Sigmoid colon (tissue), 3 donors: ENCODE measurements at regions not wholly inside any gene's neighbourhood (a gene's known extent, or its start where the extent isn't known, plus 50 kb on each side); places are given as distances from the start of the nearest gene placed in this dataset.

Experiments
- CTCF ChIP-seq, 4 experiments: fragments of 450-650 bp in 3 of 4; fragments of 200-600 bp in 1 of 4; IDR thresholded peaks; one replicate each; pipeline ENCODE4 v1.5.1; 2016 to 2019; ENCODE audit warnings: antibody characterized with exemption in 4 of 4, mild to moderate bottlenecking in 3 of 4, moderate library complexity in 2 of 4
- POLR2A ChIP-seq, 2 donors: fragments of 450-650 bp; IDR thresholded peaks; one replicate each; pipeline ENCODE4 v1.6.1; 2016; ENCODE audit warnings: antibody characterized with exemption in 2 of 2, mild to moderate bottlenecking in 2 of 2, moderate library complexity in 2 of 2

DNA sequence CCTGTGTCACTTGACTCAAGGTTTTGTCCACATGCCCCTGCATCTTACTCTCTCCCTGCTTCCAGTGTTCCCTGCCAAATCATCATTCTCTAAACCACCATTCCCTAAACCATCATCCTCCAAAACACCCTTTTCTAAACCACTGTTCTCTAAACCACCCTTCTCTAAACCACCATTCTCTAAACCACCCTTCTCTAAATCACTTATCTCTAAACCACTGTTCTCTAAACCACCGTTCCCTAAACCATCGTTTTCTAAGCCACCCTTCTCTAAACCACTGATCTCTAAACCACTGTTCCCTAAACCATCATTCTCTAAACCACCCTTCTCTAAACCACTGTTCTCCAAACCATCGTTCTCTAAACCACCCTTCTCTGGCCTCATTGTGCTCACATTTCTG, 142.1 kb downstream of the CXCL12 start:
- TF ChIP-seq CTCF (IDR thresholded peaks at IDR 0.05) (no peak), POLR2A (IDR thresholded peaks at IDR 0.05) (no peak)
